Activated CD8-positive, alpha-beta T cell treated with anti-CD3 and anti-CD28 coated beads, Interleukin-2, amount 10 ng/mL, durations not matched to agents 7 days and 5 days (primary cell): ENCODE measurements at regions not wholly inside any gene's neighbourhood (a gene's known extent, or its start where the extent isn't known, plus 50 kb on each side); places are given as distances from the start of the nearest gene placed in this dataset.
"Not testable (repeated sequence)": the region's sequence is repeated elsewhere in the genome, so short reads cannot be mapped to it uniquely, and the experiment has no call there.

Experiments used
- ATAC-seq: fragments of 150-1000 bp; cut with Tn5 transposase; one replicate; pipeline ENCODE4 v1.10.0; 2021; ENCODE audit warnings: moderate library complexity
- CTCF ChIA-PET: fragments of 350-600 bp; sonication (Branson Sonifier 250); formaldehyde crosslinking; loops from one replicate; lab custom pipeline; 2021; ENCODE audit warnings: antibody characterized with exemption; lab: Charles Lee
- POLR2A ChIA-PET: fragments of 350-600 bp; sonication (Branson Sonifier 250); formaldehyde crosslinking; loops from one replicate; lab custom pipeline; 2021; ENCODE audit warnings: antibody characterized with exemption; lab: Charles Lee
- DNase-seq: peaks from one replicate; pipeline ENCODE4 v3.0.0-alpha.2; 2020
- H3K27ac Mint-ChIP-seq: one replicate; pipeline ENCODE4 v1.8.0; 2021; ENCODE audit warnings: mild to moderate bottlenecking, mixed read lengths
- H3K27me3 Mint-ChIP-seq: one replicate; pipeline ENCODE4 v1.8.0; 2021; ENCODE audit warnings: low read depth, mixed read lengths
- H3K36me3 Mint-ChIP-seq: one replicate; pipeline ENCODE4 v1.8.0; 2021; ENCODE audit warnings: low read depth, mixed read lengths
- H3K4me1 Mint-ChIP-seq: one replicate; pipeline ENCODE4 v1.8.0; 2021; ENCODE audit warnings: low read depth, mixed read lengths
- H3K4me3 Mint-ChIP-seq: one replicate; pipeline ENCODE4 v1.8.0; 2021; ENCODE audit warnings: mild to moderate bottlenecking, mixed read lengths
- H3K9me3 Mint-ChIP-seq: one replicate; pipeline ENCODE4 v1.8.0; 2022; ENCODE audit warnings: mixed read lengths; ENCODE audit not compliant: insufficient read depth

DNA sequence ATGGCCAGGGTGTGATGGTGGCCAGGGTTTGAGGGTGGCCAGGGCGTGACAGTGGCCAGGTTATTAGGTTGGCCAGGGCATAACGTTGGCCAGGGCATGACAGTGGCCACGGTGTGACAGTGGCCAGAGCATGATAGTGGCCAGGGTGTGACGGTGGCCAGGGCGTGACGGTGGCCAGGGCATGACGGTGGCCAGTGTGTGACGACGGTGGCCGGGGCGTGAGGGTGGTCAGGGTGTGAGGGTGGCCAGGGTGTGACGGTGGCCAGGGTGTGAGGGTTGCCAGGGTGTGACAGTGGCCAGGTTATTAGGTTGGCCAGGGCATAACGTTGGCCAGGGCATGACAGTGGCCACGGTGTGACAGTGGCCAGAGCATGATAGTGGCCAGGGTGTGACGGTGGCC, 642.8 kb downstream of the TBC1D22A start:
- H3K9me3 Mint-ChIP-seq, DNase-seq, H3K27ac Mint-ChIP-seq, ATAC-seq, H3K36me3 Mint-ChIP-seq, H3K27me3 Mint-ChIP-seq, H3K4me3 Mint-ChIP-seq, CTCF ChIA-PET, H3K4me1 Mint-ChIP-seq, POLR2A ChIA-PET: not testable (repeated sequence)

DNA sequence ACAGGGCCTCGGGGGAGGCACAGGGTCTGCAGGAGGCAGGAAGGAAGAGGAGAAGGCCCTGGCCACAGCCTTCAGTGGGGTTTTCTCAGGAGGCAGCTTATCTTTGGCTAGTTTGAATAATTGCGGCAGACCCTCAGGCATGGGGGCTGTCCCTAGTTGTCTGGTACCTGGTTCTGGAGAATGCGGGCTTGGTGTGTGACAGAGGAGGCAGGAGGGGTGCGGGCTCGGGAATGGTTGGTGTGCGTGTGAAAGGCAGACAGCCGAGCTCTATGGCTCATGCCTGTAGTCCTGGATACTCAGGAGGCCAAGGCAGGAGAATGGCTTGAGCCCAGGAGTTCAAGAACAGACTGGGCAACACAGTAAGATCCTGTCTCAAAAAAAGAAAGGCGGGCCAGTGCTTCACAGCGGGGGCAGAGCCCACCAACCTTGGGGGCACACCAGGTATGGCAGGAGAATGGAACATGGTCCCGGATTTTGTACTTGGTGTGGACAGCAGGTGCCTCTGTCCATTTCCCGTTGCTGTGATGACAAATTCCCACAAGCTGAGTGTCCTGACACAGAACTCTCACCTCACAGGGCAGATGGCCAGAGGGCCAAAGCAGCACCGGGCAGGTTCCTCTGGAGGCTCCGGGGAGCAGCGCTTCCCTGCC, 640.6 kb downstream of the TBC1D22A start:
- DNase-seq (no peak), ATAC-seq (no peak)
- ChIA-PET POLR2A (no interaction called here), CTCF (no interaction called here)
- H3K36me3 Mint-ChIP-seq, result no peaks in the 10 kb centered on the region
- H3K27ac Mint-ChIP-seq, result no peak overlapping the region
- H3K4me3 Mint-ChIP-seq, result no peak overlapping the region
- no peaks in the 10 kb centered on the region for H3K4me1 Mint-ChIP-seq
- H3K9me3 Mint-ChIP-seq, result no peaks in the 10 kb centered on the region
- no peaks in the 10 kb centered on the region for H3K27me3 Mint-ChIP-seq

DNA sequence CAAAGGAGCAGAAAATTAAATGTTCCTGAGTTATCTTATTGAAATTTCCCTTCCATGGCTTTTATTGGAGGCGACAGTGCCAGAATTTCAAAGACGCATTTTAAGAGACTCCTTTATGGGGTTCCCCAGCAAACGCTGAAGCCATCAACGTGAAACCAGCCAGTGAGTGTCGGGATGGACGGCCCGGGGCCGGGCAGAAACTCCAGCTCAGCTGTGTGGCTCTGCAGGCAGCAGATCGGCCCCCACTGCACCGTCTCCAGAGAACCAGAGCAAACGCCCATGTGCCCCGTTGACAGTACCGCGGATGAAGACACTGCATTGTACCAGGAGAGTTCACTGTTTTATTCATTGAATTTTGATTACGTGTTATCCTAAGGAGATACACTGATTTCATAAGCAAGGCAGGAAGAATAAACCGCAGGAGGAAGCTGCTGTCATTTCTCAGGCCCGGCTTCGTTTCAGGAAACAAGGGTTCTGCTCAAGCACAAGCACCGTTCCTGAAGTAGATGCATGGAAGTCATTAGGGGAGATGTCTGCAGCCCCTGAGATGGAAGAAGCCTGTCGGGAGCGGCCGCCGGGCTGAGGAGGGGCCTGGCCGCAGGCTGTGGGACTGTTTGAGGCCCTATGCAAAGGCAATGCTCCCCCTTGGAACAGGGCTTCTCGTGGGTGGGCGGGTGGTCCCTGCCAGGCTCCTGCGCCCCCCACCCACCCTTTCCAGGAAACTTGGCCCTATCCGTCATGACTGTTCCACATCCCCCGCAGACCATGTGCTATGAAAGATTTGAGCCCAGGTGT, 639.7 kb downstream of the TBC1D22A start:
- ATAC-seq (no peak), DNase-seq (no peak)
- Mint-ChIP-seq H3K4me3 (no peak overlapping the region), H3K36me3 (no peaks in the 10 kb centered on the region), H3K9me3 (no peaks in the 10 kb centered on the region), H3K27ac (no peak overlapping the region), H3K27me3 (no peaks in the 10 kb centered on the region), H3K4me1 (no peaks in the 10 kb centered on the region)
- ChIA-PET CTCF (interaction anchor here (0.6 kb wide), 1 partner anchor 9 kb away, joined by 3 read pairs; no protein-coding TSS in a partner anchor), POLR2A (no interaction called here)

DNA sequence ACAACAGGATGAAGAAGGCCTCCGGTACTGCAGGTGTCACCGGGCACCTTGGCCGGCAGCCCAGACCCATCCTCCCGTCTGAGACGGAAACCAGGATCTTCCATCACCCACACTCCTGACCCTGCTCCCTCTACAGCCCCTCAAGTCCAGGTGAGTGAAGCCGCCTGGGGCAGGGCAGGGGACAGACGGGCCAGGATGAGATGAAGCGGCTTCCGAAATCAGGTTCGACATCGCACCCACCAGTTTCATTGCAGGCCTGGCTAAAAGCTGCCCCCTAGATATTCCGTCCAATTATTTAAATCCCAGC, 639.1 kb downstream of the TBC1D22A start:
- POLR2A ChIA-PET, result no interaction called here
- H3K4me3 Mint-ChIP-seq, result no peak overlapping the region

DNA sequence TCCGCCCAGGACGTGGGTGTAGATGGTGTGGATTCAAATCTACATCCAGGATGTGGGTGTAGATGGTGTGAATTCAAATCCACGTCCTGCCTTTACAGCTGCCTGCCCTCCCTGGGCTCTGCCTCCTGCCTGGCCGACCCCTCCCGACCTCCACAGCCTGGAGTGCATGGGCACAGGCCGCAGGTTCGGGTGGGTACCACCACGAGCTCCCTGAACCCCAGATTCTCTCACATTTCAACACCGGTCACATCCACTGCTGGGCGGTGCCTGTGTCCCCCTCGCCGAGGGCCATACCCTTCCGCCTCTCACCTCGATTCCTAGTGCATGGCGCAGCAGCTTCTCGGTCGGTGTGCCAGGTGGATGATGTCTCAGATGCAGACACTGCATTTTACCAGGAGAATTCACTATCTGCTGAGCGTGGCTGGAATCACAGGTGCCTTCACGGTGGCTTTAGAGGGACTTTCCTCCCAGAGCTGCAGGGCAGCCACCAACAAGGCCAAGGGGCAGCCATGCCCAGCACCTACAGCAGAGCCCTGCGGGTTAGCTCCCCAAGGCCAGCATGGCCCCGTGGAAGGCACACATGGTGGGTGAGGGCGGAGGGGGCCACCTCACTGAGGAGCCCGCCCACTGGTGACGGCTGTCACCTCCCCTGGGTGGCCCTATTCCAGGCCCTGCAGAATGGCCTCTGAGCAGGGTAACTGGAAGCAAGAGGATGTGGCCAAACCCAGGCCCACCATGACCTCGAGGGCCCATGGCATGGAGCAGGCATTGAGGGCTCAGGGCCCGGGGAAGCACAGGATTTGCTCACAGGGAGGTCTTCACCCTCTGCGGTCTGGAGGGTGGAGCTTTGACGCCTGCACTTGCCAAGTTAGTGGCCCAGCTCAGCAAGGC, 638.5 kb downstream of the TBC1D22A start:
- Mint-ChIP-seq H3K4me1 (no peaks in the 10 kb centered on the region), H3K4me3 (no peak overlapping the region), H3K27me3 (no peaks in the 10 kb centered on the region), H3K36me3 (no peaks in the 10 kb centered on the region), H3K27ac (no peak overlapping the region), H3K9me3 (no peaks in the 10 kb centered on the region)
- CTCF ChIA-PET, result no interaction called here
- DNase-seq (no peak), ATAC-seq (no peak)
- POLR2A ChIA-PET, result no interaction called here

More for the DNA sequence above, 639.1 kb downstream of the TBC1D22A start:
- Mint-ChIP-seq H3K27me3 (no peaks in the 10 kb centered on the region), H3K27ac (no peak overlapping the region), H3K4me1 (no peaks in the 10 kb centered on the region), H3K36me3 (no peaks in the 10 kb centered on the region), H3K9me3 (no peaks in the 10 kb centered on the region)
- ATAC-seq (no peak), DNase-seq (no peak)
- CTCF ChIA-PET, result no interaction called here

DNA sequence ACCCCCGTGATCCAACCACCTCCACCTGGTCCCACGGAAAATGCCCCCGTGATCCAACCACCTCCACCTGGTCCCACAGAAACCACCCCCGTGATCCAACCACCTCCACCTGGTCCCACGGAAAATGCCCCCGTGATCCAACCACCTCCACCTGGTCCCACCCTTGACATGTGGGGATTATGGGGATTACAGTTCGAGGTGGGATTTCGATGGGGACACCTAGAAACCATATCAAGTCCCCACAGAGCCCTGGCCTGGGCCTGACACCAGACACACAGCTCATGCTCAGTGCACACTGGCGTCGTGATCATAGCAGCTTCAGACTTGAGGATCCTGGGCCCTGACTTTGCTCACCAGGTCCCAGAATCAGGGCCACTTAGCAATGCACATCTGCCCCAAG, 637.7 kb downstream of the TBC1D22A start:
- H3K4me3 Mint-ChIP-seq, CTCF ChIA-PET, H3K27me3 Mint-ChIP-seq, DNase-seq, ATAC-seq, H3K27ac Mint-ChIP-seq, H3K9me3 Mint-ChIP-seq, POLR2A ChIA-PET, H3K36me3 Mint-ChIP-seq, H3K4me1 Mint-ChIP-seq: not testable (repeated sequence)

DNA sequence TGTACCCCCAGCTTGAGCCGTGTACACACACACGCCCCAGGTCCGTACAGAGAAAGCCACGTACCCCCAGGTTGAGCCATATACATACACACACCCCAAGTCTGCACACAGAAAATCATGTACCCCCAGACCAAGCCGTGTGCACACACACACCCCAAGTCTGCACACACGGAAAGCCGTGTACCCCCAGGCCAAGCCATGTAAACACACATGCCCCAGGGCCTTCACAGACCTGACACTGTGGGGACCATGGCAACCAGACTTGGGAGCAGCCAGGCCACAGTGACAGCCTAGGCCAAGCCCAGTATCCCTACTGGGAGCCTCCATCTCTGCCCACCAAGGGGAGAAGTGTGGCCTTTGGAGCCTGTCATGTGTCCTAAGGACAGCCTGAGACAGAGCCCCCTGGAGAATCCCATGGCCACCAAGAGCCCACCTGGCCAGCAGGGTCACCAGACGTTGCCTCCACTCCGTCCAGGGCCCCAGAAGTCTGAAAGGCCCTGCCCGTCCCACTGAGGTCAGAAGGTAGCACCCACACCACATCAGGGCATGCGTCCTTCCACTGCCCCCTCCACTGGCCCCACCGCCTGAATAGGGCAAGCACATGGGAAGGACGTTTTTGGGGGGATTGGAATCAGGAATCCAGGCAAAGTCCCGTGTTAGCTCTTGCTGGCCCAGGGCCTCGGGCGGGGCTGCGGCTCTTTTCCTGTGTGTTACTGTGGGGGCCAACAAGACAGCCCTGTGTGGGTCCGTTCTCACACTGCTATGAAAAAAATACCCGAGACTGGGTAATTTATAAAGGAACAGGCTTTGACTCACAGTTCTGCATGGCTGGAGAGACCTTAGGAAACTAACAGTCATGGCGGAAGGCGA, 636.7 kb downstream of the TBC1D22A start:
- no peak for ATAC-seq

DNA sequence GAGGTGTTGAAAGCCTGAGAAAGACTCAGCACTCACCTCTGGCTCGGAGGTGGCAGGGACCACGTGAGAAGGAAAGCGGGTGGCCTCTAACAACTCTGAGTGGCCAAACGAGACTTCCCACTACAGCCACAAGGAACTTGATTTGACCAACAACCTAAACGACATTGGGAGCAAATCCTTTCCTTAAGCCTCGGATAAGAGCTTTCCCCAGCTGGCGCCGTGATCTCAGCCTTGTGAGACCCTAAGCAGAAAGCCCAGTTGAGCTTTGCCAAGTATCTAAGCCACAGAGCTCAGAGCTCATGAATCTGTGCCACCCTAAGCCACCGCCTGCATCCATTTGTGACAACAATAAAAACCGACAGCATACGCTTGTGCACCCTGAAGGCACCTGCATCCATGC, 636.0 kb downstream of the TBC1D22A start:
- H3K27ac Mint-ChIP-seq, result no peak overlapping the region
- CTCF ChIA-PET, result no interaction called here

More for the DNA sequence above, 636.7 kb downstream of the TBC1D22A start:
- Mint-ChIP-seq H3K9me3 (no peaks in the 10 kb centered on the region), H3K36me3 (no peaks in the 10 kb centered on the region), H3K27ac (no peak overlapping the region), H3K27me3 (no peaks in the 10 kb centered on the region), H3K4me3 (no peak overlapping the region), H3K4me1 (no peaks in the 10 kb centered on the region)
- DNase-seq, result no peak
- ChIA-PET CTCF (no interaction called here), POLR2A (no interaction called here)

DNA sequence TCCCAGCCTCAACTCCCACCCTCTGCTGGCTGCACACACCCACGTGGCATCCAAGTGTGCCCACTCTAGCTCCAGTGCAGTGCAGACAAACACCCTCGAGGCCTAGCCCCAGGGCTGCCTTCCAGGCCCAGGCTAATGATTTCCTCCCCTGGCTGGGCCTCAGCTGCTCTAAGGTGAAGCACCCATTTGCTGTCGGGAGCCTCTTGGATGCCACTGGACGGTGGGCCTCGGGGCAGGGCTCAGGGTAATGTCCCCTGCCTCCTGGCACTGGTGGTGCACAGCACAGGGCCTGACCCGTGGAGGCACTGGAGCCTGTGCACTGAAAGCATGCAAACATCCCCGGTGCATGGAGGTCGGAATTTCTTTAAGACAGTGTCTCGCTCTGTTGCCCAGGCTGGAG, 635.2 kb downstream of the TBC1D22A start:
- ATAC-seq (no peak), DNase-seq (no peak)
- H3K27me3 Mint-ChIP-seq, result no peaks in the 10 kb centered on the region
- ChIA-PET POLR2A (no interaction called here), CTCF (no interaction called here)
- no peaks in the 10 kb centered on the region for H3K9me3 Mint-ChIP-seq
- no peak overlapping the region for H3K27ac Mint-ChIP-seq
- H3K36me3 Mint-ChIP-seq, result no peaks in the 10 kb centered on the region
- H3K4me1 Mint-ChIP-seq, result no peaks in the 10 kb centered on the region
- no peak overlapping the region for H3K4me3 Mint-ChIP-seq

More for the DNA sequence above, 636.0 kb downstream of the TBC1D22A start:
- no peaks in the 10 kb centered on the region for H3K36me3 Mint-ChIP-seq
- H3K9me3 Mint-ChIP-seq, result no peaks in the 10 kb centered on the region
- H3K4me1 Mint-ChIP-seq, result no peaks in the 10 kb centered on the region
- H3K4me3 Mint-ChIP-seq, result no peak overlapping the region
- POLR2A ChIA-PET, result no interaction called here
- no peaks in the 10 kb centered on the region for H3K27me3 Mint-ChIP-seq
- DNase-seq (no peak), ATAC-seq (no peak)

DNA sequence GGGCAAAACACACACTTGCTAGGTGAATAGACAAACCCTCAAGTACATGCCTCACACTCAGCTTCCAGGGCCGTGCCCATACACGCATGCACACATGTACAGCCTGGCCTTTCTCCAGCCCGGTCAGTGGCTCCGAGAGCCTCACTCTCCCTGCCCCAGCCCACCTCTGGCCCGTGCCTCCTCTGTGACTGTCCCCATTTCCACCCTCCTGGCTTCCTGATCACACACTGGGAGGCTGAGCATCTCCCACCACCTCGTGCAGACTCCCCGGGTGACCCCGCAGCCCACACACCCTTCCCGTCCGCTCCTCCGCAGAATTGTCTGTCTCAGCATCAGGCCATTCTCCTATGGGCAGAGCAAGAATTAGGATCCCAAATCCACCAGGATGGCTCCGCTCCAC, 634.1 kb downstream of the TBC1D22A start:
- no peak overlapping the region for H3K4me3 Mint-ChIP-seq
- POLR2A ChIA-PET, result no interaction called here
- ATAC-seq (no peak), DNase-seq (no peak)
- no peaks in the 10 kb centered on the region for H3K9me3 Mint-ChIP-seq
- H3K27ac Mint-ChIP-seq, result no peak overlapping the region
- H3K27me3 Mint-ChIP-seq, result no peaks in the 10 kb centered on the region
- H3K36me3 Mint-ChIP-seq, result no peaks in the 10 kb centered on the region
- CTCF ChIA-PET, result no interaction called here
- H3K4me1 Mint-ChIP-seq, result no peaks in the 10 kb centered on the region

DNA sequence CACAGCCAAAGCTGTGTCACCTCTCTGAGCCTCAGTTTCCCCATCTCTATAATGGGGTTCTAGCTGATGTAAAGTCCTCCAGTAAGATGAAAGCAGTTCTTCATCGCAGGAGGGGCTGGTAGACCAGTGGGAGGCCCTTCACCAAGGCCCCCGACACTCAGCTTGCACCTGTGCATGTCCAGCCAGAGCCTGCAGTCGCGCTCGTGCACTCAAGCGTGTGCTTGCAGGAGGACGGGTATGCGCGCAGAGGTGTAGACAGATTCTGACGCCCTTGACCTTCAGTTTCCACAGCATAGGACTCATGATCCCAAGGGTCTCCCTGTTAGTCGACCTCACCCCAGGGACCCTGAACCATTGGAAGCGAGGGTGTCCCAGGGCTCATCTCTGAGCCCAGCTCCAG, 633.7 kb downstream of the TBC1D22A start:
- ChIA-PET POLR2A (no interaction called here), CTCF (no interaction called here)
- no peak overlapping the region for H3K27ac Mint-ChIP-seq

More for the DNA sequence above, 633.7 kb downstream of the TBC1D22A start:
- Mint-ChIP-seq H3K4me3 (no peak overlapping the region), H3K9me3 (no peaks in the 10 kb centered on the region), H3K4me1 (no peaks in the 10 kb centered on the region), H3K36me3 (no peaks in the 10 kb centered on the region), H3K27me3 (no peaks in the 10 kb centered on the region)
- no peak for DNase-seq
- ATAC-seq, result no peak
